ENCODE measurements at regions not wholly inside any gene's neighbourhood (a gene's known extent, or its start where the extent isn't known, plus 50 kb on each side); places are given as distances from the start of the nearest gene placed in this dataset.

- DNase-seq (no peak), ATAC-seq (ENCODE audit: insufficient read depth, low read depth) (no peak)
- Histone ChIP-seq H3K9me3 (ENCODE audit: insufficient read depth, low read length, severe bottlenecking) (no peaks in the 10 kb centered on the region), H3K4me2 (ENCODE audit: insufficient read depth, low read length) (no peak overlapping the region), H2AFZ (ENCODE audit: low read depth, low read length) (no peak overlapping the region), H3K4me1 (ENCODE audit: insufficient read depth, low read length) (no peaks in the 10 kb centered on the region), H3K4me3 (ENCODE audit: low read depth in 1 of 2, low read length in 2 of 2) (no peak overlapping the region), H3K27ac (ENCODE audit: low read length) (no peak overlapping the region), H3K27me3 (ENCODE audit: insufficient read depth, low read length, poor library complexity) (no peaks in the 10 kb centered on the region), H3K9ac (ENCODE audit: low read depth, low read length) (no peak overlapping the region), H4K20me1 (ENCODE audit: insufficient read depth, low read length) (no peaks in the 10 kb centered on the region), H3K36me3 (ENCODE audit: insufficient read depth, low read length) (no peaks in the 10 kb centered on the region), H3K79me2 (ENCODE audit: insufficient read depth, low read length) (no peaks in the 10 kb centered on the region)
- TF ChIP-seq EZH2 (IDR thresholded peaks at IDR 0.05; ENCODE audit: borderline replicate concordance, low read depth, low read length, severe bottlenecking) (no peak), CTCF (IDR thresholded peaks at IDR 0.05; ENCODE audit: borderline replicate concordance, extremely low read depth, low read length, poor library complexity, severe bottlenecking) (no peak)
Measured at GRCh38 chr4:160819791-160820190, 1344.0 kb downstream of the FSTL5 start.

- H3K4me3 ChIP-seq (ENCODE audit: low read depth in 1 of 2, low read length in 2 of 2) = no peak overlapping the region
- H4K20me1 ChIP-seq (ENCODE audit: insufficient read depth, low read length) = no peaks in the 10 kb centered on the region
- H3K4me1 ChIP-seq (ENCODE audit: insufficient read depth, low read length) = no peaks in the 10 kb centered on the region
- H3K36me3 ChIP-seq (ENCODE audit: insufficient read depth, low read length) = no peaks in the 10 kb centered on the region
- H3K9me3 ChIP-seq (ENCODE audit: insufficient read depth, low read length, severe bottlenecking) = no peaks in the 10 kb centered on the region
- ATAC-seq (ENCODE audit: insufficient read depth, low read depth) (no peak), DNase-seq (no peak)
- TF ChIP-seq CTCF (IDR thresholded peaks at IDR 0.05; ENCODE audit: borderline replicate concordance, extremely low read depth, low read length, poor library complexity, severe bottlenecking) = no peak
- TF ChIP-seq EZH2 (IDR thresholded peaks at IDR 0.05; ENCODE audit: borderline replicate concordance, low read depth, low read length, severe bottlenecking) = no peak
- H3K27ac ChIP-seq (ENCODE audit: low read length) = no peak overlapping the region
- H3K27me3 ChIP-seq (ENCODE audit: insufficient read depth, low read length, poor library complexity) = no peaks in the 10 kb centered on the region
- no peaks in the 10 kb centered on the region for H3K79me2 ChIP-seq (ENCODE audit: insufficient read depth, low read length)
- H3K9ac ChIP-seq (ENCODE audit: low read depth, low read length) = no peak overlapping the region
- H3K4me2 ChIP-seq (ENCODE audit: insufficient read depth, low read length) = no peak overlapping the region
- H2AFZ ChIP-seq (ENCODE audit: low read depth, low read length) = no peak overlapping the region
Measured at GRCh38 chr4:160824481-160824880, 1339.3 kb downstream of the FSTL5 start.

GRCh38 chr4:160825644-160826338 lies 1338.0 kb downstream of the FSTL5 start:
- TF ChIP-seq CTCF (IDR thresholded peaks at IDR 0.05; ENCODE audit: borderline replicate concordance, extremely low read depth, low read length, poor library complexity, severe bottlenecking) (no peak), EZH2 (IDR thresholded peaks at IDR 0.05; ENCODE audit: borderline replicate concordance, low read depth, low read length, severe bottlenecking) (no peak)
- Histone ChIP-seq H3K9me3 (ENCODE audit: insufficient read depth, low read length, severe bottlenecking) (no peaks in the 10 kb centered on the region), H3K27me3 (ENCODE audit: insufficient read depth, low read length, poor library complexity) (no peaks in the 10 kb centered on the region), H3K9ac (ENCODE audit: low read depth, low read length) (no peak overlapping the region), H3K4me3 (ENCODE audit: low read depth in 1 of 2, low read length in 2 of 2) (no peak overlapping the region), H3K4me1 (ENCODE audit: insufficient read depth, low read length) (no peaks in the 10 kb centered on the region), H3K27ac (ENCODE audit: low read length) (no peak overlapping the region), H3K79me2 (ENCODE audit: insufficient read depth, low read length) (no peaks in the 10 kb centered on the region), H3K36me3 (ENCODE audit: insufficient read depth, low read length) (no peaks in the 10 kb centered on the region), H3K4me2 (ENCODE audit: insufficient read depth, low read length) (no peak overlapping the region), H2AFZ (ENCODE audit: low read depth, low read length) (no peak overlapping the region), H4K20me1 (ENCODE audit: insufficient read depth, low read length) (no peaks in the 10 kb centered on the region)
- ATAC-seq (ENCODE audit: insufficient read depth, low read depth) (no peak), DNase-seq (no peak)
